Osteoblast (primary cell): ENCODE measurements at regions not wholly inside any gene's neighbourhood (a gene's known extent, or its start where the extent isn't known, plus 50 kb on each side); places are given as distances from the start of the nearest gene placed in this dataset.

Experiments
- DNase-seq: peaks from one replicate; pipeline ENCODE4 v3.0.0; 2011; ENCODE audit warnings: low spot score, mixed read lengths; ENCODE audit not compliant: insufficient read length; ENCODE audit errors: missing footprints
- H2AFZ ChIP-seq: 2 replicates; pipeline ENCODE4 v1.6.0; 2011; ENCODE audit warnings: mild to moderate bottlenecking, low read length
- H3K27ac ChIP-seq: 2 replicates; pipeline ENCODE4 v1.5.1; 2011; ENCODE audit warnings: mild to moderate bottlenecking, low read depth, low read length, moderate library complexity
- H3K27me3 ChIP-seq: 2 replicates; pipeline ENCODE4 v1.6.0; 2012; ENCODE audit warnings: mild to moderate bottlenecking, control low read depth, inconsistent platforms, low read length, moderate library complexity; ENCODE audit not compliant: insufficient read depth
- H3K36me3 ChIP-seq: 2 replicates; pipeline ENCODE4 v1.5.1; 2011; ENCODE audit warnings: mild to moderate bottlenecking, low read length, control low read depth, moderate library complexity; ENCODE audit not compliant: insufficient read depth
- H3K4me1 ChIP-seq: 2 replicates; pipeline ENCODE4 v1.5.1; 2011; ENCODE audit warnings: mild to moderate bottlenecking, low read length, control low read depth, moderate library complexity; ENCODE audit not compliant: insufficient read depth
- H3K4me2 ChIP-seq: 2 replicates; pipeline ENCODE4 v1.6.0; 2011; ENCODE audit warnings: mild to moderate bottlenecking, low read length; ENCODE audit not compliant: insufficient read depth
- H3K4me3 ChIP-seq: fragments of 200-600 bp; sonication (generic); 3 replicates; pipeline ENCODE4 v1.5.1; 2012; ENCODE audit warnings: mild to moderate bottlenecking, low read length, inconsistent platforms; ENCODE audit not compliant: insufficient read depth
- H3K79me2 ChIP-seq: 2 replicates; pipeline ENCODE4 v1.6.0; 2012; ENCODE audit warnings: mild to moderate bottlenecking, low read length, control low read depth, inconsistent platforms; ENCODE audit not compliant: insufficient read depth
- H3K9me3 ChIP-seq: 2 replicates; pipeline ENCODE4 v1.5.1; 2011; ENCODE audit warnings: low read depth, low read length, control low read depth
- H4K20me1 ChIP-seq: 2 replicates; pipeline ENCODE4 v1.6.0; 2012; ENCODE audit warnings: mild to moderate bottlenecking, low read length, control low read depth; ENCODE audit not compliant: insufficient read depth
- TF ChIP-seq, protein P1 (sequence below): IDR thresholded peaks from 2 replicates; pipeline ENCODE4 v1.5.1; 2011; ENCODE audit warnings: mild to moderate bottlenecking, low read depth, low read length, moderate library complexity; ENCODE audit errors: extremely low read depth

DNA sequence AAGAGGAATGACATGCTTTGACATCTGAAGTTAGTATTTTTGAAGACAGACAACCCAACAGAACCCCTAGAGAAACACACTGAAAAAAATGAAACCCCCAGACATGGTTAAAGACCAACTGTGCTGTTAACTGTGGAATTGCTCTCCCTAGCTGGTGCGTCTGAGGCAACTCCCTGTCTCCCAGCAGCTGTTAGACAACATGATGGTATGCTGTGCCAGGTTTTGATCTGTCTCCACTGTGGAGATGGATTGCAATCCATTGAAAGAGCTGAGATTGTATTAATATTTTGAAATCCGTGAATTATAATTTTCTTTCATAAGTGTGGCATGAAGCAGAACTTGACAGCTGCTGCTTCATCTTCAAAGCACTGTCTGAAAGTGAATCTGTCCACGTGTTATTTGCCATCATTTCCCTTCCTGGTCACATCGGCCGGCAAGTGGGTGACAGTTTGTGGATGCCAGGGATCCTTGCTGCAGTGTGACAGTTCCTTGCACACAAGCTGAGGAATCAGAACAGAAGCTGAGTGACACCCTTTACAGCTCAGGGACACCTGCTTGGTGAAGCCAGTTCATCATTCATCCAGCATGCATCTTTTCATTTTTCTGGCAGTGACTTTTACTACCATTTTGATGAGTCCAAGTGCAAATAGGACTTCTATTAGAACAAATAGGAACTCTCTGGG is 58.2 kb upstream of the ACSL3 start:
- H3K4me3 ChIP-seq, result no peak overlapping the region
- no peaks in the 10 kb centered on the region for H3K79me2 ChIP-seq
- TF ChIP-seq, protein P1, sequence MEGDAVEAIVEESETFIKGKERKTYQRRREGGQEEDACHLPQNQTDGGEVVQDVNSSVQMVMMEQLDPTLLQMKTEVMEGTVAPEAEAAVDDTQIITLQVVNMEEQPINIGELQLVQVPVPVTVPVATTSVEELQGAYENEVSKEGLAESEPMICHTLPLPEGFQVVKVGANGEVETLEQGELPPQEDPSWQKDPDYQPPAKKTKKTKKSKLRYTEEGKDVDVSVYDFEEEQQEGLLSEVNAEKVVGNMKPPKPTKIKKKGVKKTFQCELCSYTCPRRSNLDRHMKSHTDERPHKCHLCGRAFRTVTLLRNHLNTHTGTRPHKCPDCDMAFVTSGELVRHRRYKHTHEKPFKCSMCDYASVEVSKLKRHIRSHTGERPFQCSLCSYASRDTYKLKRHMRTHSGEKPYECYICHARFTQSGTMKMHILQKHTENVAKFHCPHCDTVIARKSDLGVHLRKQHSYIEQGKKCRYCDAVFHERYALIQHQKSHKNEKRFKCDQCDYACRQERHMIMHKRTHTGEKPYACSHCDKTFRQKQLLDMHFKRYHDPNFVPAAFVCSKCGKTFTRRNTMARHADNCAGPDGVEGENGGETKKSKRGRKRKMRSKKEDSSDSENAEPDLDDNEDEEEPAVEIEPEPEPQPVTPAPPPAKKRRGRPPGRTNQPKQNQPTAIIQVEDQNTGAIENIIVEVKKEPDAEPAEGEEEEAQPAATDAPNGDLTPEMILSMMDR, result no peak
- H3K27me3 ChIP-seq, result no peaks in the 10 kb centered on the region
- H4K20me1 ChIP-seq, result no peaks in the 10 kb centered on the region
- no peaks in the 10 kb centered on the region for H3K4me1 ChIP-seq
- no peak overlapping the region for H3K4me2 ChIP-seq
- H3K36me3 ChIP-seq, result no peaks in the 10 kb centered on the region
- no peak overlapping the region for H3K27ac ChIP-seq
- no peak for DNase-seq
- H2AFZ ChIP-seq, result no peak overlapping the region
- no peaks in the 10 kb centered on the region for H3K9me3 ChIP-seq

DNA sequence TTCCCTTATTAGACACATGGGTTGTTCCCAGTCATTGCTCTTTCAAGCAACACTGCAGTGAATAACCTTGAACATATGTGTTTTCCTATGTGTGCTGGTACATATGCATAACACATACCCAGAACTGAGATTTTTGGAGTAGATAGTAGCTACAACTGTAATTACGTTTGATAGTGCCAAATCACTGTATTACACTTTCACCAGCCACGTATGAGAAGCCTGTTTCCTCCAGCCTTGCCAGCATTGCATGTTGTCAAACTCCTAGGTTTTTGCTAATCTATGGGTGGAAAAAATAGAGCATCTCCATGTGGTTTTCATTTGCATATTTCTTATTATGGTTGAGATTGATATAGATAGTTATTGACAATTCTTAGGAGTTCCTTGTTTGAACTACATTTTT is 56.5 kb upstream of the ACSL3 start:
- no peaks in the 10 kb centered on the region for H3K27me3 ChIP-seq
- H3K27ac ChIP-seq, result no peak overlapping the region
- H3K4me3 ChIP-seq, result no peak overlapping the region
- H3K79me2 ChIP-seq, result no peaks in the 10 kb centered on the region
- no peak overlapping the region for H3K4me2 ChIP-seq
- no peaks in the 10 kb centered on the region for H3K36me3 ChIP-seq
- no peaks in the 10 kb centered on the region for H3K9me3 ChIP-seq
- no peaks in the 10 kb centered on the region for H4K20me1 ChIP-seq
- DNase-seq, result no peak
- no peaks in the 10 kb centered on the region for H3K4me1 ChIP-seq
- TF ChIP-seq, protein P1, result no peak
- no peak overlapping the region for H2AFZ ChIP-seq

DNA sequence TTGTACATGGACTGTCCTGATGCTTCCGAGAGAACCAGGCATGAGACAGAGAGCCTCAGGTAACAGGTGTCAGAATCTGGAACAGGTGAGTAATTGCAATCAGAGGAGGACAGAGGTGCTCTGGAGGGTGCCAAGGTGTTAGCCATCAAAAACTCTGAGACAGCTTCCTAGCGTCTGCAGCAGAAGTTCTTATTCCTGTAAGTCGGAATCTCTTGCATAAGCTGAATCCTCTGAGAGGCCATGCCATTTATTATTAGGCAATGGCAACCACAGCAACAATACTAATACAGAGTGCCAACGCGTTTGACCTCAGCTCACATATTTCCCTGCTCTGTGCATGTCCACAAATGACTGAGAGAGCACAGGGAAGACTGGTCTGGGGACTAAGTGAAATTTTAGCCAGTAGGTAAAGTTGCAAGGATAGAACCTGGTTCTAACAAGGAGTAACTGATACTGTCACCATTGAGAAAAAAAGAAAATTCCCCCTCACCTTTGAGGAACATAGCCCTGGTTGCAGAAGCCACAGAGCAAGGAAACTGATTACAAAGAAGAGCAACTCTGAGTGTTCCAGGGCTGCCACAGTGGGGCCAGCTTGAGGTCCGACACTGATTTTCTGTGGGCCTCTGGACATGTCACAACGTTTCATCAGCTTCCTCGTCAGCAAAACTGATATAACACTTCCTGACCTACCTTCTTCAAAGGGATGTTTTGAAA is 55.1 kb upstream of the ACSL3 start:
- DNase-seq, result no peak
- TF ChIP-seq, protein P1, result no peak
- no peaks in the 10 kb centered on the region for H3K79me2 ChIP-seq
- no peaks in the 10 kb centered on the region for H3K36me3 ChIP-seq
- no peaks in the 10 kb centered on the region for H4K20me1 ChIP-seq
- no peaks in the 10 kb centered on the region for H3K9me3 ChIP-seq
- H3K4me1 ChIP-seq, result no peaks in the 10 kb centered on the region
- no peak overlapping the region for H3K4me3 ChIP-seq
- H3K4me2 ChIP-seq, result no peak overlapping the region
- peak overlapping the region; percentile 4 for H2AFZ ChIP-seq
- H3K27me3 ChIP-seq, result no peaks in the 10 kb centered on the region
- no peak overlapping the region for H3K27ac ChIP-seq

DNA sequence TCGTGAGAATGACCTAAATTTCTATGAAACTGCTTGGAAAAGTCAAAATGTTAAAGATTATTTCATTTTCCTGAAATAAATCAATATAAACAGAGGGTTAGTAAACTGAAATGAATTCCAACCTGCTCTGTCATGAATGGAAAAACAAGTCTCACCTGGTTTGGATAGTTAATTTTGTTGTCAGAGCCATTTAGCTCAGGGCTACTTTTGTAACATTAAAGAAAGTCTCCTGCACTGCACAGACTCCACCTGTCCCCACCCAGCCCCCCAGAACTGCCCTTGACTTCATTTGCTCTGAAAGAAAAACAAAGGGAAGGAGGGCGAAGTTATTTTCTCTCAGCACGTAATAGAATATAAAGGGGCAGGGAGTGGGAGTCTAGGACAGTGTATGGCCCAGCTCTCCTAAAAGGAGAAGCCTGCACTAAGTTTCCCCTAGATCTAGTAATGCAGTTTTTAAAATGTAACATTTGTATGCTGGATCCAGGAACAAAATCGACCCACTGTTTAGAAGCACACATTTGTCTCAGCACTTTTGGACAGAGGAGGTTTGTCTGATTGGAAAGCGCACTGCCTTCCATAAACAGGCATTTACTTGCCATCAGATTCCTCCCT is 54.2 kb upstream of the ACSL3 start:
- H3K9me3 ChIP-seq, result no peaks in the 10 kb centered on the region
- DNase-seq, result no peak
- no peaks in the 10 kb centered on the region for H3K79me2 ChIP-seq
- TF ChIP-seq, protein P1, result no peak
- H4K20me1 ChIP-seq, result no peaks in the 10 kb centered on the region
- peak overlapping the region; percentile 29 for H2AFZ ChIP-seq
- no peak overlapping the region for H3K4me2 ChIP-seq
- no peak overlapping the region for H3K4me3 ChIP-seq
- H3K27me3 ChIP-seq, result no peaks in the 10 kb centered on the region
- no peaks in the 10 kb centered on the region for H3K4me1 ChIP-seq
- H3K27ac ChIP-seq, result no peak overlapping the region
- H3K36me3 ChIP-seq, result no peaks in the 10 kb centered on the region
